Inferior parietal cortex (tissue), 1 donor: ENCODE measurements at regions not wholly inside any gene's neighbourhood (a gene's known extent, or its start where the extent isn't known, plus 50 kb on each side); places are given as distances from the start of the nearest gene placed in this dataset.
"Not testable (repeated sequence)": the region's sequence is repeated elsewhere in the genome, so short reads cannot be mapped to it uniquely, and the experiment has no call there.

Experiments
- DNase-seq: peaks from one replicate; pipeline ENCODE4 v3.0.0-alpha.2; 2016; ENCODE audit errors: extremely low spot score

DNA sequence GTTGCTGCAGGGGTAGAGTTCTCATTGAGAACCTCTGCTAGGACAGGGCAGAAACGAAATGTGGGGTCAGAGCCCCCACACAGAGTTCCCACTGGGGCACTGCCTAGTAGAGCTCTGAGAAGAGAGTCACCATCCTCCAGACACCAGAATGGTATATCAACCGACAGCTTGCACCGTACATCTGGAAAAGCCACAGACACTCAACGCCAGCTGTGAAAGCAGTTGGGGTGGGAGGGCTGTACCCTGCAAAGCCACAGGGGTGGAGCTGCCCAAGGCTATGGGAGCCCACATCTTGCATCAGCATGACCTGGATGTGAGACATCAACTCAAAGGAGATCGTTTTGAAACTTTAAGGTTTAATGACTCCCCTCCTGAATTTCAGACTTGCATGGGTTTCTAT is 284.0 kb upstream of the DEPDC1 start:
- DNase-seq = no peak

DNA sequence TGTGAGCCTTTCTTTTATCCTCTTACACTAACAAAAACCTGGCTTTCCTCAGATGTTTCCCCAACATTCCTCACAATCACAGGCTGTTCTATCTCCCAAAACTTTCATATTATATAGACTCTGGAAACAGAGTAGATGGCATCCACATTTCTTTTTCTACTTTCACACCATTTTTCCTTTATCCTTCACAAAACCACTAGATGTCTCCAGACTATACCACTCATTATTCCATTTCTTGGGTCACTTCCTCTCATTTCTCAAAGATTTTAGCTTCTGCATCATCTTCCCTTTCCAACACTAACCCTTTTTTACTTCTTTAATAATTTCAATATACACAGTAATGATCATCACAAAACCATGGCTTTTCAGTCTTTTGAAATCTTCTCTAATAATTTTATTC is 286.0 kb upstream of the DEPDC1 start:
- no peak for DNase-seq

DNA sequence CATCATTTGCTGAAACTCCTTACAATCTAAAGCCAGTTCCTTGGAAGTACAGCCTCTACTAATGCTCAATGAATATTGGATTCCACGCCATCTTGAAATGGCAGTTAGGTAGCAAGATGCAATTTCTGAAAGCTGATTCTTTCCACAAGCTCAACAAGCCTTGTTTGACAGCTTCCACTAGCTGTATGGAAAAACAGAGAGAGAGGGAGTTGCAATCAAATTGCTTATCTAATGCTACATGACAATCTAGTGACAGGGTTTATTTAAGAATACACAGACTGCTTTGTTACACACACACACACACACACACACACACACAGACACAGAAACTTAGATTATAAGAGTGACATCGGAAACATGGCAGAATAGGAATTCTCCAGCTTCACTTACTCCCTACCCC is 288.4 kb upstream of the DEPDC1 start:
- DNase-seq = no peak

DNA sequence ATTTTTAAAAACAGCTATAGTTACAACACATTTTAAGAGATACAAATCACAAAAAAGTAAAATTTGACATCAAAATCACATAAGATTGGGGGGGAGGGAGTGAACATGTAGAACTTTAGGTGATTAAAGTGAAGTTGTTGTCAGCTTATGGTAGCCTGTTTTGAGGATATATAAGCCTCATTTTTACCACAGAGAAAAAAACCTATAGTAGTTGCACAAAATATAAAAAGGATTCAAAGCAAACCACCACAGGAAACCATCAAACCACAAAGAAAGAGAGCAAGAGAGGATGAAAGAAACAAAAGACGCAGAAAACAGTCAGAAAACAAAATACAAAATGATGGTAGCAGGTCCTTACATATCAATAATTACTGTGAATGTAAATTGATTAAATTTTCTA is 291.9 kb upstream of the DEPDC1 start:
- DNase-seq = no peak

DNA sequence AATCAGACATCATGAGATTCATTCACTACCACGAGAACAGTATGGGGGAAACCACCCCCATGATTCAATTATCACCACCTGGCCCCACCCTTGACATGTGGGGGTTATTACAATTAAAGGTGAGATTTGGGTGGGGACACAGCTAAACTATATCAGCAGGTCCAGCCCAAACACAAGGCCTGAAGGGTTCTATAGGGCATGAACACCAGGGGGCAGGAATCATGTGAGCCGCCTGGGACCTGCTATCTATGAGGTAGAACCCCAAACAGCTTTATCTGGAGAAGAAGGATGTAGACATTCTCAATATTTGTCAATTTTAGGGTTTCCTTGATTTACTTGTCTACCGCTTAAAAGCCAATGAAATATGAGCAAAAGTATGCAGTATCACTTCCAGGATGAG is 294.9 kb upstream of the DEPDC1 start:
- no peak for DNase-seq

DNA sequence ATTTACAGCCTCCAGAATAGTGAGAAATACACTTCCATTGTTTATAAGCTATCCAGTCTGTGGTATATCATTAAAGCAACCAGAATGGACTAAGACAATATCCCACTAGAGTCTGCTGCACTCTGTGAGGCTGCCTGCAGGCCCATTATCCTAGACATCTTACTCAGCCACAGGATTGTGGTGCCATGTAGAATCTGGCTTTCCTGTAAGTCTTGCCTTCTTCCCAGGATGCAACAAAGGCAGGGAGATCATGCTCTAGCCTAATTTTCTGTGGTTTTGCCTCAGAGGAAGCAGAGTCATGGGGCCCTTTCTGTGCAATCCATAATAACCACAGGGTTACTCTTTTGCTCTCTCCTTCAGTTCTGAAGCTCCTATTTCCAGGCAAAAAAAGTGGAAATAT is 299.1 kb upstream of the DEPDC1 start:
- DNase-seq = no peak

DNA sequence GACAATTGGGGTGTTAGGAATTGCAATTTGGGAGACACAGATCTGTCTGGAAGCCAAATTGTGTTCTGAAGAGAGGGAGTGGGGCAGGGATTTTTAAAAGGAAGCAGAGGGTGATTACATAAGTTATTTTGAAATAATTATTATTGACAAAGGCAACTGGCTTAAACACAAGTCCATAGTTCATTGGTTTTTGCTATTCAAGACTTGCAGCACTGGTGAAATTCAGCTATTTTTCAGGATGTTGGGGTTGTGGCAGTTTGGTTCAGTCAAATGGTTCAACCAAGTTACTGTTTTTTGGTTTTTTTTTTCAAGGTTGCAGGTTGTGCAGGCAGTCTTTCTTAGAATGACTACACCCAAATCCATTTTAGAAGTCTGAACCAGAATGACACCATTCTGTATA is 300.0 kb upstream of the DEPDC1 start:
- DNase-seq = no peak

DNA sequence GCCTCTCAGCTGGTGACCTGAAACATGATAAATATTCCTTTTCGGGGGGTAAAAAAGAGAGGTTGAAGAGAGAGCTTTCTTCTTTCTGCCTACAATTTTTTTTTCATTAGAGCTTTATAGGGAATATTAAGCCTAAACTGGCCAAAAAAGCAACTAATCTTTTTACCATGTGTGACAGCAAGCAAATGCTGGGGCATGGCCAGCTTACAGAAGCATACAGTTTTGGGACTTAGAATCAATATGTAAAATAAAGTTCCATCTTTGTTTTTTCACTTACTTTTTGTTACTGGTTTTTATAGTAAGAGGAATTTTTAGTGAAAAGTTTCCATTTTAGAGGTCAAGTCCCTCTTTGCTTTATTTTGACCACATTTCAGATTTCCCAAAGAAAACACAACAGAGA is 301.2 kb upstream of the DEPDC1 start:
- DNase-seq = no peak

DNA sequence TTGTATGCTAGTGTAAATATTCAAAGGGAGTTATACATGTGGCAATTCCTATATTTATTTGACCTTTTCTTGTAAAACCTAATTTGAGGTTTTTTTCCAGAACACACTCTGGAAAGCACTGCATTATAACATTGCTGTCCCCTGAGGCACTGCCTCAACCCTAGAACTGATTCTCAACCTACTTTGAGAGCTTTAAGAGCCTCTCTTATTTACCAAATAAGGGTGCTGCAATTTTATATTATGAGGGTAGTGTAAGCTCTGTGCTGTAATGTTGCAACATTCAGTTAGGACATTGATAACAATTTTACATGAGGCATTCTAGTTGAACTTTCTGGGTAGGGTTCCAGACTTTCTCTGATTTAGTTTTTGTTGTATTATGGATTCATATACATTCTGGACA is 302.2 kb upstream of the DEPDC1 start:
- no peak for DNase-seq

DNA sequence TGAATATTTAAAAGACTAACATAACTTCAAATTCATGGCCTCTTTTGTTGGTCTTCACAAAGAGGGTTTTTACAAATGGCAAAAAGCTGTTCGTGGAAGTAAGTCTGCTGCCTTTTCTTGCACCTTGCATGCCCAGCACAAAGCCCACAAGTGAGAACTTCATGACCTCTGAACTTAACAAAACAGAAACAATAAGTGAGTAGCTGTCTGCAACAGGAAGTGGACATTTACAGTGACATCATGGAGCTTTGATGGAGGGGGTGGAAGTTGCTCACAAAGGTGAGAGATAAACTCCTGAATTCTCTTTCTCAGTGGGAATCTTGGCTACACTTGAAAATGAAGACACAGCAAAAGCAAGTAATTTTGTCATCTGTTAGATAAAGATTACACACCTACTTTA is 303.3 kb upstream of the DEPDC1 start:
- no peak for DNase-seq

DNA sequence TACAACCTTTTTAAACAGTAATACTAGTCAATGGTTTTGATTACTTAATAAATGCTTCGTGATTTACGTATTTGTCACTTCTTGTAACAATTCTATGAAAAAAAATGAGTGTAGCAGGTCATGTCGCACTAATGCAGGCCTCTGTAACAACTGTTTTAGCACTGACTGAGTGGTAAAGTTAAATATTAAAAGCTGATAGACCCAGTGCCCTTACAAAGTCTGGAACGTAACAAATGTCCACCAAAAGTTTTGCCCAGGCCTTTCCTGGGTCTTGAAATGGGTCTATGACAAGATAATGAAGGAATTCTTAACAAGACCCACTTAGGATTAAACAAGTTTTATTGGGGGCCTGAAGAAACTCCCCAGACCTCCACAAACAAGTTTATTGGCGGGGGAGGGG is 304.6 kb upstream of the DEPDC1 start:
- no peak for DNase-seq

DNA sequence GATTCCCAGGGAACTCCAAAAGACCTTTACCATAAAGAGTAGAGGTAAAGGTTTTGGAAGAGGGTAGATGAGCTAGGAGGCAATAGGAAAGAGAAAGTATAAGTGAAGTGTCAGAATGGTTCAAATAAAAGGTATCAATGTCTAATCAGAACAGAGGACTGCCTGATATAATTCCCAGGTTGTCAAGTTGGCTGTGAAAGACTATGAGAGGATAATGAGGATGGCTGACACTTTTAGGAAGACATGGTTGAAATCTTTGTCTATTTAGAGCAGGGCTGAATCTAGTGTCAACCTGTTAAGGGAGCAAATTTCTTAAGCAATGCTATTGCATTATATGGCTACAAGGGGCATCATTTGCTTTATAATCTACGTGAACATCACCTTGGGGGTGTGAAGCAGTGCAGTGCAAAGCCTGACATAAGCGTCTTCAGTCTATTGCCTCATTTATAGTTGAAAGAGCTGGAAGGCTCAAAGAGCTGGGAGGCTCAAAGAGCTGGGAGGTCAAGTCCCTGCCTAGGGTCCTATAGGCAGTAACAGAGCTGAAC is 308.3 kb upstream of the DEPDC1 start:
- DNase-seq = no peak

DNA sequence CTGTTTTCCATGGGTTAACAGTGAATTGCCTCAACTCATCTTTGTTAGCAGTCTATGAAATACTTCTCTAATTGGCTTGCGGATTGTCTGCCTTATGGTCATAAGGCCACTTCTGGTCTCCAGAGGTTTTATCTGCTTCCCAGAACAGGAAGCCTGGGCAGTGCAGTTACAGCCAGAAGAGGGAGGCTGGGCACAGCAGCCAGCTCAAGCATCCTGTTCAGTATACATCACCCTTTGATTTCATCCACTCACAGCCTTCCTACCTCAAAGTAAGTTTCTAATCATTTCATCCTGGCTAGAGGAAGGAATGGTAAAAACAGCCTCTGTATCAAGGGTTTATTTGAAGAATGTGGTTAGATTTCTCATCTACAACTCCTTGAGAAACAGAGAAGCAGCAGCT is 311.5 kb upstream of the DEPDC1 start:
- no peak for DNase-seq

DNA sequence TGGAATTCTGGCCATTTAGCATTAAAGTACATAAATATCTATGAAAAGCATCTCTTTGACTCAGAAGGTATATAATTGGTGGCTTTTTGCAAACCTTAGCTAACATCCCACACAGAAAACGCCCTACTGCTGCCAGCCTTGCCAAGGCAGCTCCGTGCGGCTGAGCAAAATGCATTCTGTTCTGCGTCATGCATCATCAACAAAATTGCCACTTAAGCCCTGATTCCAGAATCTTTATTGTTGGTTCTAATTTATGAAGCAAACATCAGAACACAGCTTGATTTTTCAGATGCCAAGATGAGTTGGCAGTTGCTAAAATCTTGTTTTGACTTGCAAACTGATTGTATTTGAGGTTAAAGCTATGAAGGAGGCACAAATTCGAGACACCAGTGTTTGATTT is 314.9 kb upstream of the DEPDC1 start:
- DNase-seq = peak; percentile 54

DNA sequence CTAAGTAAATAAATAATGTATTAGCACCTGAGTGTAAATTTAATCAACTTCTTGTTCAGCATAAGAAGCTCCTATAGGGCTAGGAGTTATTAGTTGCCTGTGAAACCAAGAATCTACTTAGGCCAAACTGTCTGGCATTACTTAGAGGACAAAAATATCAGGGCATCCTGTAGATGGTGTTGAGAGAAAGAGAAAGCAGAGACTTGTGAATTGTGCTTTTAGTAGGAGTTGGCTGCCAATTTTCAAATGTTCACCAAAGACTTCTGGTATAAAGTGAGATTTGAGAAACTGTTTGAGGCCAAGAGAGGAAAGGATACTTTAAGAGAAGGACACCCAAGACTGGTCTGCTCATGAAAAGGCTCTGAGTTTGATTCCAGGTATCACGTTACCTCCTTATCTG is 315.5 kb upstream of the DEPDC1 start:
- peak; percentile 44 for DNase-seq

DNA sequence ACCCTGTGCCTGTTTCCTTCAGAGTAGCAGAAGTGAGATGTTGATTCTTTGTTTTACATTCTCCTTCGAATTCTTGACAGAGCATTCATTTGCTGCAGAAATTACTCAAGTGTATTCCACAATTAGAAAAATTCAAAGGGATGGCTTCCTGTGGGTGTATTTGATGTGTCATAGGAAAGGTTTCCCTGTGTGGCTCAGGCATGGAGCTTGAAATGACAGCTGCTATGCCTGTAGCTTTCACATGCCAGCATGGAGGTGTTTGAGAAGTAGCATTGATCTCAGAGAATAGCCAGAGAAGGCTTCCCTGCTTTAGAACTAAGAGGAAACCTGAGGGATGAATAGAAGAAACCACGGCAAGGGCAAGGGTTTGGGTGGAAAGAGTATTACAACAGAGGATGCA is 317.2 kb upstream of the DEPDC1 start:
- DNase-seq = peak; percentile 20

DNA sequence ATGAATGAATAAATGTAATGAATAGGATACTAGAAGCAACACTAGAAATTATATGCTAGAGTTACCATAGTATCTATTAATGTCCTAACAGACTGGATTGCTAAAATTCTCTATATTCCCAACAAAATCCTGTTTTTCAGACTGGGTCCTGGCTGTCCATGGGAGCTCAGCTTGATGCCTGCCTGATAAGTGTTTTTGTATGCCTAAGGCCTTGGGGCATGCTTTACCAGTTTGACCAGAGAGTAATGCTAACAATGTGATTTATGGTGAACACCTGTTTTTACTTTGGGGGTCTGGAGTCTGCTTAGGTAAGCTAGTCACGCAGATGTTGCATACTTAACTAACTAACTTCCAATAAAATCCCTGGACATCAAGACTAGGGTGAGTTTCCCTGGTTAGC is 318.8 kb upstream of the DEPDC1 start:
- no peak for DNase-seq

DNA sequence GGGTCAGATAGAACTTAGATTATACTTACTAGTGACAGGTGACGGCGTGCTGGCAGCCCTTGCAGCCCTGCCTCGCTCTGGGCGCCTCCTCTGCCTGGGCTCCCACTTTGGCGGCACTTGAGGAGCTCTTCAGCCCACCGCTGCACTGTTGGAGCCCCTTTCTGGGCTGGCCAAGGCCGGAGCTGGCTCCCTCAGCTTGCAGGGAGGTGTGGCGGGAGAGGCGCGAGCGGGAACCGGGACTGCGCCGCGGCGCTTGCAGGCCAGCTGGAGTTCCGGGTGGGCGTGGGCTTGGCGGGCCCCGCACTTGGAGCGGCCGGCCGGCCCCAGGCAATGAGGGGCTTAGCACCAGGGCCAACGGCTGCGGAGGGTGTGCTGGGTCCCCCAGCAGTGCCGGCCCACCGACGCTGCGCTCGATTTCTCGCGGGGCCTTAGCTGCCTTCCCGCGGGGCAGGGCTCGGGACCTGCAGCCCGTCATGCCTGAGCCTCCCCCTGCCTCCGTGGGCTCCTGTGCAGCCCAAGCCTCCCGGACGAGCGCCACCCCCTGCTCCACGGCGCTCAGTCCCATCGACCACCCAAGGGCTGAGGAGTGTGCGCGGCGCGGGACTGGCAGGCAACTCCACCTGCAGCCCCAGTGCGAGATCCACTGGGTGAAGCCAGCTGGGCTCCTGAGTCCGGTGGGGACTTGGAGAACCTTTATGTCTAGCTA is 320.8 kb upstream of the DEPDC1 start:
- not testable (repeated sequence) for DNase-seq

DNA sequence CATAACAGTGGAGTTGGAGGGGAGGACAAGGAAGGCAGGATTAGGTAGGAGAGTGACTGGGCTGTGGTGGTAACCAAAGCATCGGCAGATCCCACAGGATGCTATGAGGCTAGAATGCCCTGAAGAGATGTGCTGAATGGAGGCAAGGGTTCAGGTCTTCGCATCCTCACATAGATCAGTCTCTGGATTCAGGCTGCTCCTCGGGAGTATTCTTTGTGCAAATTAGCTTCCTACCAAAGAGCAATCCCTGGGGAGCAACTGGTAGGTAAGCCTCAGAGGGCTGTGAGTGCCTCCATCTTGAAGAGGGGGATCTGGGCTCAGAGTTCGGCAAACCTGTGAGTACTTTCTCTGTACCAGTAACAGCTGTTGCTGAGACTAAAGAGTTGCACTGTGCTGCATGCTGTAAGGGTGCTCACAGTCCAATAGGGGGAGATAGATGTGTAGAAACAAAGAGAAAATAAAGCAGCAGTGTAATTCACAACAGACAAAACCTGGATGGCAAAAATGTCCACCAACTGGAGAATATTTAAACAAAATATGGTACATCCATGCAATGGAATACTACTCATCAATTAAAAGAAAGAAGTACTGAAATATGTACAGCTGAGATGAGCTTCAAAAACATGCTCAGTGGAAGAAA is 322.4 kb upstream of the DEPDC1 start:
- DNase-seq = no peak

DNA sequence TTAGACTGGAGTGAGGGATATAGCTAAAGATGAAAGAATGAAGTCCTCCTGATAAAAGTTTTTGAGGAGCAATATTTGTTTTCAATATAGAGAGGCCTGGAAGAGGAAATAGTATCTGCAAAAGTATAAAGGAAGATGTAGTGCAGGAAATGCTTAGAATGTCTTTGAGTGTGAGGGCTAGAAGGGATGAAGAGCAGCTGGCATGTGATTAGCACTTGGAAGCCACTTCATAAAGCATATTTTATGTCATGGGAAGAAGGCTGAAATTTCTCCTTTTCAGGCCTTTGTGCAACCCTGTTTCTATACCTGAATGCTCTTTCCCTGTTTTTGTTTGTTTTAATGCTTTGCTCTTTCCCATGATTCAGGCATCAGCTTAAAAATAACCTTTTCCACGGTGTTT is 323.3 kb upstream of the DEPDC1 start:
- DNase-seq = no peak

DNA sequence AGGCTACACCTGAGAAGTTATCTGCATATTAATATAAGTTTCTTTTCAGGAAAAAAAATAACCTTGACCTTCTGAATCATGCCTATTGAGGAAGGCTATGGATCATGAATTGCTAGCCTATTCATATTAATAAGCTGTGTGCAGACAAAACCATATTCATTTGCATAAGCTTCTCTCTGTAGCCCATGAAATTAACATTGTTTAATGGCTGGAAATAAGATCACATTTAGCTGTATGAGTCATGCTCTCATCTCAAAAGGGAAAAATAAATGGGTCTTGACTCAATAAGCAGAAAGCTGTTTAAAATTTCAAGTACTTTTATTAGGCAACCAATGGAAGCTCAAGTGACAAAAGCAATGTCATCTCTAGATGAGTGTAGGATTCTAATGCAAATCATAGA is 330.0 kb upstream of the DEPDC1 start:
- DNase-seq = no peak

DNA sequence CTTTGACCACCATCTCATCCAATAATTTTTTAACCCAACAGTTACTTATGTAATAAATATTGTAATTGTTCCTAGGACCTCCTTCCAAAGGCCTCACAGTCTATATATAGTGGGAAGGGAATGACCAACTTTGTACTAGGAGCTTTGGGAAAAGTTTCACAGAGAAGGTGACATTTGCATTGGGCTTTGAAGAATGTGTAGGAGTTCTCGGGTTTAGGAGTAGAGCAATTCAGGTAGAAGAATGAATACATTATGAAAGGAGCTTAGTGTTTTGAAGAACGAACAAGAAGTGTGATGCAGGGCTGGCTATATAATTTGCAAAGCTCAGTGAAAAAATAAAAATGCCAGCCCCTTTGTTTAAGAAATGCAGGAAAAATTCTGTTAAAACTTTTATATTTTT is 330.4 kb upstream of the DEPDC1 start:
- DNase-seq = no peak

DNA sequence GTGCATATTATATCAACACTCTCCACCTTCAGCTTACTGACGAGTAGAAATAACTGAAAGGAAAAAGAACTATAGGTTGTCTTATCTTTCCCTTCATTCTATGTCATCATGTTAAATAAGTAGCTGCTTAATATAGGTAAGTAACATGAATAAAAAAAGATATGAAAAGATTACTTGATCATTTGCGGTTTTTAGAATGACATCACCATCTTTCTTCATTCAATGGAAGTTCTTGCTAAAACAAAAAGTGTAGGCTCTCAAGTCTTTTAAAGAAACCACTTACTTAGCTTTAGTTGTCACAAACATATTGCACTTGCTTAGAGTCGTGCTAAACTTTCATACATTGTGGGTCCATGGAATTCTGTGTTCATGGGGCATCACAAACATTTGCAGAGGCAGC is 331.1 kb upstream of the DEPDC1 start:
- no peak for DNase-seq

DNA sequence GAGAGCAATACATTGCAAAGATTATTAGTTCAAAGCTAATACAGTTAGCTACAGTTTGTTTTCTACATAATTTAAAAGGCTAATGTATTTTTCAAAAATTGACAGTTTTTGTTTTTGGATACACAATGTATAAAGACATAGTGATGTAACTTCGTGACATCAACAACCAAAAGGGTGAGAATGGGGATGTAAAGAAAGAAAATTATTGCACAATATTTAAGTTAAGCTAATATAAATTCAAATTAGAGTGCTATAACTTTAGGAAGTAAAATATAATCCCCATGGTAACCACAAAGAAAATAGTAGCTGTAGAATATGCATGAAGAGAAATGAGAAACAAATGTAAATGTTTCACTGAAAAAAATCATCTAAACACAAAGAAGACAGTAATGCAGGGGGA is 334.4 kb upstream of the DEPDC1 start:
- DNase-seq = no peak
